Activated CD8-positive, alpha-beta T cell treated with anti-CD3 and anti-CD28 coated beads for 36 hours (primary cell): ENCODE measurements at regions not wholly inside any gene's neighbourhood (a gene's known extent, or its start where the extent isn't known, plus 50 kb on each side); places are given as distances from the start of the nearest gene placed in this dataset.
"Not testable (repeated sequence)": the region's sequence is repeated elsewhere in the genome, so short reads cannot be mapped to it uniquely, and the experiment has no call there.

Experiments
- ATAC-seq: fragments of 200-7000 bp; cut with Tn5 transposase; one replicate; pipeline ENCODE4 v1.10.0; 2021; ENCODE audit warnings: mild to moderate bottlenecking, moderate library complexity
- CTCF ChIA-PET: fragments of 350-600 bp; sonication (Branson Sonifier 250); formaldehyde crosslinking; loops from one replicate; lab custom pipeline; 2021; ENCODE audit warnings: antibody characterized with exemption; lab: Charles Lee
- POLR2A ChIA-PET: fragments of 350-600 bp; sonication (Branson Sonifier 250); formaldehyde crosslinking; loops from one replicate; lab custom pipeline; 2021; ENCODE audit warnings: antibody characterized with exemption; lab: Charles Lee
- DNase-seq: peaks from one replicate; pipeline ENCODE4 v3.0.0-alpha.2; 2020
- H3K27ac Mint-ChIP-seq: one replicate; pipeline ENCODE4 v1.8.0; 2021; ENCODE audit warnings: mild to moderate bottlenecking, mixed read lengths
- H3K27me3 Mint-ChIP-seq: one replicate; pipeline ENCODE4 v1.8.0; 2021; ENCODE audit warnings: mixed read lengths
- H3K36me3 Mint-ChIP-seq: one replicate; pipeline ENCODE4 v1.8.0; 2021; ENCODE audit warnings: low read depth, mixed read lengths
- H3K4me1 Mint-ChIP-seq: one replicate; pipeline ENCODE4 v1.8.0; 2021; ENCODE audit warnings: low read depth, mixed read lengths
- H3K4me3 Mint-ChIP-seq: one replicate; pipeline ENCODE4 v1.8.0; 2021; ENCODE audit warnings: mild to moderate bottlenecking, moderate library complexity, mixed read lengths
- H3K9me3 Mint-ChIP-seq: one replicate; pipeline ENCODE4 v1.8.0; 2021; ENCODE audit warnings: mixed read lengths
- CTCF ChIP-seq: fragments of 200-600 bp; IDR thresholded peaks from one replicate; pipeline ENCODE4 v1.8.0; 2022; ENCODE audit warnings: antibody characterized with exemption, mild to moderate bottlenecking
- intact Hi-C: fragments of 100-400 bp; cut with micrococcal nuclease; formaldehyde crosslinking; loops from one replicate; pipeline ENCODE4 v1.10.0; 2022

- Mint-ChIP-seq H3K27me3 (no peaks in the 10 kb centered on the region), H3K4me1 (no peaks in the 10 kb centered on the region), H3K36me3 (no peaks in the 10 kb centered on the region), H3K4me3 (no peak overlapping the region), H3K9me3 (peaks cover 4% of the 10 kb centered on the region), H3K27ac (no peak overlapping the region)
- intact Hi-C loops = no loop called here
- no peak for TF ChIP-seq CTCF
- DNase-seq = no peak
- CTCF ChIA-PET = no interaction called here
- POLR2A ChIA-PET = no interaction called here
- no peak for ATAC-seq
Observed at GRCh38 chr4:131001371-131001770, 1905.4 kb downstream of the C4orf33 start.

- ATAC-seq = no peak
Observed at GRCh38 chr4:131002132-131002531, 1906.2 kb downstream of the C4orf33 start.

GRCh38 chr4:131006388-131006787 is 1910.4 kb downstream of the C4orf33 start:
- Mint-ChIP-seq H3K4me1 (no peaks in the 10 kb centered on the region), H3K9me3 (peaks cover 3% of the 10 kb centered on the region), H3K36me3 (no peaks in the 10 kb centered on the region), H3K27me3 (no peaks in the 10 kb centered on the region), H3K4me3 (no peak overlapping the region), H3K27ac (no peak overlapping the region)
- intact Hi-C loops = no loop called here
- no peak for TF ChIP-seq CTCF
- DNase-seq (no peak), ATAC-seq (no peak)
- ChIA-PET CTCF (no interaction called here), POLR2A (no interaction called here)

More at GRCh38 chr4:131002132-131002531, 1906.2 kb downstream of the C4orf33 start:
- Mint-ChIP-seq H3K4me3 (no peak overlapping the region), H3K9me3 (peaks cover 2% of the 10 kb centered on the region), H3K4me1 (no peaks in the 10 kb centered on the region), H3K36me3 (no peaks in the 10 kb centered on the region), H3K27ac (no peak overlapping the region), H3K27me3 (no peaks in the 10 kb centered on the region)
- ChIA-PET CTCF (no interaction called here), POLR2A (interaction anchor here (0.6 kb wide), 1 partner anchor 15 kb away, joined by 3 read pairs; no protein-coding TSS in a partner anchor)
- DNase-seq = no peak
- intact Hi-C loops = no loop called here
- TF ChIP-seq CTCF = no peak

- H3K4me3 Mint-ChIP-seq, POLR2A ChIA-PET, ATAC-seq, H3K36me3 Mint-ChIP-seq, intact Hi-C loops, H3K4me1 Mint-ChIP-seq, CTCF ChIA-PET, H3K27me3 Mint-ChIP-seq, H3K9me3 Mint-ChIP-seq, DNase-seq, H3K27ac Mint-ChIP-seq: not testable (repeated sequence)
Observed at GRCh38 chr4:131011961-131012360, 1916.0 kb downstream of the C4orf33 start.

GRCh38 chr4:131013226-131013625 is 1917.3 kb downstream of the C4orf33 start:
- TF ChIP-seq CTCF = no peak
- no peak for ATAC-seq
- H3K27me3 Mint-ChIP-seq = no peaks in the 10 kb centered on the region

GRCh38 chr4:131026771-131027170 is 1930.8 kb downstream of the C4orf33 start:
- ChIA-PET POLR2A (no interaction called here), CTCF (no interaction called here)
- Mint-ChIP-seq H3K9me3 (peaks cover 2% of the 10 kb centered on the region), H3K36me3 (no peaks in the 10 kb centered on the region), H3K4me3 (no peak overlapping the region), H3K27ac (no peak overlapping the region), H3K27me3 (no peaks in the 10 kb centered on the region), H3K4me1 (no peaks in the 10 kb centered on the region)
- intact Hi-C loops = no loop called here
- TF ChIP-seq CTCF = no peak
- DNase-seq (no peak), ATAC-seq (no peak)

More at GRCh38 chr4:131013226-131013625, 1917.3 kb downstream of the C4orf33 start:
- H3K4me1 Mint-ChIP-seq = no peaks in the 10 kb centered on the region
- no peak overlapping the region for H3K4me3 Mint-ChIP-seq
- CTCF ChIA-PET = no interaction called here
- no peak overlapping the region for H3K27ac Mint-ChIP-seq
- intact Hi-C loops = no loop called here
- no peak for DNase-seq
- POLR2A ChIA-PET = no interaction called here
- H3K36me3 Mint-ChIP-seq = no peaks in the 10 kb centered on the region
- H3K9me3 Mint-ChIP-seq = no peaks in the 10 kb centered on the region
